ENCODE measurements at regions not wholly inside any gene's neighbourhood (a gene's known extent, or its start where the extent isn't known, plus 50 kb on each side); places are given as distances from the start of the nearest gene placed in this dataset.
"Not testable (repeated sequence)": the region's sequence is repeated elsewhere in the genome, so short reads cannot be mapped to it uniquely, and the experiment has no call there.

DNA sequence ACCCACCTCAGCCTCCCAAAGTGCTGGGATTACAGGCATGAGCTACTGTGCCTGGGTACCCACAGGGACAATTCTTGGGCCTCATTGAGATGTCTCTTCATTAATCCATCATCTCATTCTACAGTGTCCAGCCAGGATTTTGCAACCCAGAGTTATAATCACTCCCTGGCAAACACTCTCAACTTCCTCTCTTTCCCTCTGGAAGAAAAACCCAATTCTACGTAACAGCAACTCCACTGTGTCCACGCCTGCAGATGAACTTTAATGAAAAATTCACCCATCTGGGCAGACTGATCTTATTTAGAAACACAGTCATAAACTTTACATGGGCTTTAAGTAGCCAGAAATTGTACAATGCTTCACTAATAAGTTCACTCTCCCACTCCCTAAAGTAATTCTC, 90.1 kb upstream of the ABCC4 start:
- no peak for DNase-seq (ENCODE audit: low read depth)

DNA sequence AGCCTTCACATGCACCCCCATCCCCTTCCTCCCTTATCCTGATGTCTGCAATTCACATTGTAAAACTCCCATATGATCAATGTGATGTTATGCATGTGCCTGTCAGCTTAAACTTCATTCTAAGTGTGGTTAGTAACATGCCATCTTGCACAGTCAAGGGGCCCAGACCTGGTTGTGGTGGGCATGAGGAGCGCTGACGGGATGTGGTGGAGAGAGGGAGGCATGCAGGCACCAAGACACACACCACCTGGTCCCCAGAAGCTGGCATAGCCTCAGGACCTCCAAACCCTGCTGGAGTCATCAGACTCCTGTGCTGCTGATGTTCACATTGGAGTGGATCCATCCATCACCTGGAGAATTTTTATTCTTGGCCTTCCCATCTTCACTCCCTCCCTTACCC, 90.5 kb upstream of the ABCC4 start:
- no peak for DNase-seq (ENCODE audit: low read depth)

DNA sequence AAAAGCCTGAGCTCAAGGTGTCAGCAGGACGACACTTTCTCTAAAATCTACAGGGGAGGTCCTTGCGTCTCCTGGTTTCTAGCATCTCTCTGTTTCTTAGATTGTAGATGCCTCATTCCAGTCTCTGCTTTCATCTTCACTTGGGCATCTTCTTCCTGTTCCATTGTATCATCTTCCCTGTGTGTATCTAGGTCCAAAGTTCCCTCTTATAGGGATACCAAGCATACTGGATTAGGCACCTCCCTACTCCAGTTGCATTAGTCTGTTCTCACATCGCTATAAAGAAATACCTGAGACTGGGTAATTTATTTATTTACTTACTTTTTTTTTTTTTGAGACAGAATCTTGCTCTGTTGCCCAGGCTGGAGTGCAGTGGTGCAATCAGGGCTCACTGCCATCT, 91.3 kb upstream of the ABCC4 start:
- no peak for DNase-seq (ENCODE audit: low read depth)

DNA sequence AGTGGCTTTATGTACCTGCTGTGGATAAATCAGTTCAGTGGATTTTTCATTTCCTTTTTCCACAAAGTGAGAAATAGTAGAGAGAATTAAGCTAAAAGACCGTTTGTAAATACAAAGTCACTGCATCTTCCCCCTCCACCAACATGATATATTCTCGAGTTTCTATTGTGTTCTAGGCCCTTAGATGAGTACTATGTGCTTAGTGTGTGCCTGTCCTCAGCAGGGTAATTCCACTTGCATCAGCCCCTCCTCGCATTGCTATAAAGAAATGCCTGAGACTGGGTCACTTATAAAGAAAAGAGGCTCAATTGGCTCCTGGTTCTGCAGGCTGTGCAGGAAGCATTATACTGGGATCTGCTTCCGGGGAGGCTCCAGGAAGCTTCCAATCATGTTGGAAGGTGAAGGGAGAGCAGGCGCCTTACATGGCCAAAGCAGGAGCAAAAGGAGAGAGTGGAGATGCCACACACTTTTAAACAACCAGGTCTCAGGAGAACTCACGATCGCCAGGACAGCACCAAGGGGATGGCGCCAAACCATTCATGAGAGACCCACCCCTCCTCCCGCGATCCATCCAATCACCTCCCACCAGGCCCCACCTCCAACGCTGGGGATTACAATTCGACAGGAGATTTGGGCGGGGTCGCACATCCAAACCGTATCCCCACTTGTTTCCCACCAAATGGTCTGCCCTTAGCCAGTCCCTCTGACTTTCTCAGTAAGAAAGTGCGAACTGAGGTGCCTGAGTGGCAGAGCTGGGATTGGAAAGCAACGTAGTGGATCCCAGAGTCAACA, 102.3 kb upstream of the ABCC4 start:
- DNase-seq (ENCODE audit: low read depth), result no peak

DNA sequence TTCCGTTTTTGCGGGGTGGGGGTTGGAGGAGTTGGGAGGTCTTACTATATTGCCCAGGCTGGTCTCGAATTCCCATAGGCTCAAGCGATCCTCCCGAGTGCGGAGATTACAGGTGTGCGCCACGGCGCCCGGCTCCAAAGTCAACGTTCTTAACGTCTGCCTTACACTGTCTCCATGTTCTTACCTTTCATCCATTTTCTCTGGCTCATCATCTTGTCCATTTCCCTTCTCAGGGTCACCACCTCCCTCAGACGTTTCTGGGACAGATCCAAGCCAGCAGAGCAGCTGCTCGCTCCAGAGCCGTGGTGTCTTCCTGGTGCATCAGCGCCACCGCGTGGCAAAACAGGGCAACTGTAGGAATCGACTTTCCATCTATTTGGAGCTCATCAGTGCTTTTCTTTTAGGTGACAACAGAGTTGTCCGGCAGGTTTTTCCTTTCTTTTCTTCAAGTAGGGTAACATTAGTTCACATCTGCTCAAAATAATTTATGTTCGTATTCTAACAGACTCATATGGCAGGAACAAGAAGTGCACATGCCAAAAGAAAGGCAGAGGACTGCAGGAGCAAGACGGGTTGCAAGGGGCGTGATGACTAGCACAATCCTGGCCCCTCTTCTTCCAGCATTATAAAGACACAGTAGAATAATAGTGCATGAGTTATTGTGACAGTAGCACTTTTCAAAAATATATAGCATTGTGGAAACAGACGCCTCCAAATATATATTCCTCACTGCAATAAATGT, 103.1 kb upstream of the ABCC4 start:
- DNase-seq (ENCODE audit: low read depth), result peak; percentile 58

DNA sequence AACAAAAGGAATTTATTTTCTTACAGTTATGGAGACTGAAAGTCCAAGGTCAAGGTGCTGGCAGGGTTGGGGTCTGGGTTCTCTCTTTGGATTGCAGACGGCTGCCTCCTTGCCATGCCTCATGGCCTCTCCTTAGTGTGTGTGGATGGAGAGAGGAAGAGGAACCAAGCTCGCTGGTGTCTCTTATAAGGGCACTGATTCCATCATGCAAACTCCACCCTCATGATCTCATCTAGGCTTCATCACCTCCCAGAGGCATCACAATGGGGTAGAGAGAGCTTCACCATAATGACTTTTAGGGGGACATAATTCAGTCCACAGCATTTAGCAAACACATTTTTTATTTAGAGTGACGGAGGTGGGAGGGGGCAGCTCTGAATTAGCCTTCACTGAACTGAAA, 104.9 kb upstream of the ABCC4 start:
- no peak for DNase-seq (ENCODE audit: low read depth)

DNA sequence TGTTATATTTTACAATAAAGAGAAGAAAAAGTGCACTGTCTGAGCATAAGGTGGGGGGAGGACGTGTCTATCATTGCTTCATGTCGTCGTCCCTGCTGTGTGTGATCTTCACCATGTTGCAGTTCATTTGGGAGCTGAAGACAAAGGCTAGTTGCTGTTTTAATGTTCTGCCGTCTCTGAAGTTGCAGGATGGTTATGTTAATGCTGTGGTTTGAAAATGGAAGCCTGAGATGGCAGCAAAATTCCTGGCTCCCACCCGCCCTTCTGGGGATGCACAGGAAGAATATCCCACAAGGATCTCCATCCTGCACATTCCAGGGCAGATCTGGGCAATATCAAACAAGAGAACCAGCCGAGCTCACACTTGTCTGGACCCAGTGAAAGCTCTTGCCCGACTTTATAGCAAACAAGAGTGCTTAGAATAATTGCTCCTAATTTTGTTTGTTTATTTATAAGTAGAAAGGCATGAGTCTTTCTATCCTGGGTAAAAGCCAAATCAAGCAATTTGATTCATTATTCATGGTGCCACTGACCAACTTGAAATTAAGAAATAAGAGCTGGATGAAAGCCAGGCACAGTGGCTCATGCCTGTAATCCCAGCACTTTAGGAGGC, 110.3 kb upstream of the ABCC4 start:
- no peak for DNase-seq (ENCODE audit: low read depth)

DNA sequence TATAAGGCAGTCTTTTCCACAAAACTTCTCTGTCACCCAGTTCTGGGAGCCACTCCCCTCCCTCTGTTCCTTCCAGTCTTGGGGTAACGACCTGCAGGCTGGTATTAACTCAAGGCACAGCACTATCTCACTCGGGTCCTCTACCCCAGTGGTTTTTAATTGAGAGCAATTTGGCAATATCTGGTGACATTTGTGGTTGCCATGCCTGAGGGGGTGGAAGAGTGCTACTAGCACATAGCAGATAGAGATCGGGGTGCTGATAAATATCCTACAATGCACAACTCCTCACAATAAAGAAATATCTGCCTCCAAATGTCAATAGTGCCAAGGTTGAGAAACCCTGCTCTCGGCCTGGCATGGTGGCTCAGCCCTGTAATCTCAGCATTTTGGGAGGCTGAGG, 117.7 kb upstream of the ABCC4 start:
- no peak for DNase-seq (ENCODE audit: low read depth)

DNA sequence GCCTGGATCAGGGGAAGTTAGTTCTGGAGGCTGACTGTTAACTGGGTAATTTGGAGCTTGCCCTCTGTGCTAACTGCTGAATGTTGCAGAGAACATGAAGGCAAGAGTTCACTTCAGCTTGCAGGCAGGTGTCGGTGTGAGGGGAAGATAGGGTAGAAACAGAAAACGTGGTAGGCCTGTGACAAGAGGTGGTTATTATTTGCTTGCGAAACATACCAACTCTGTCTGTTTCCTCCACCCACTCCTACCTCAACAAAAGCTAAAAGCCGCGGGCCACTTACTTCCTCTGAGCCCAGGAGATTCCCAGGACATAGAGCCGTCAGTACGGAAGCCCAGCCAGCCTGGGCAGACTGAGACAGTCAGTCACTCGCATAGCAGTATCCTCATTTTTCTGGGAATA, 119.2 kb upstream of the ABCC4 start:
- no peak for DNase-seq (ENCODE audit: low read depth)

DNA sequence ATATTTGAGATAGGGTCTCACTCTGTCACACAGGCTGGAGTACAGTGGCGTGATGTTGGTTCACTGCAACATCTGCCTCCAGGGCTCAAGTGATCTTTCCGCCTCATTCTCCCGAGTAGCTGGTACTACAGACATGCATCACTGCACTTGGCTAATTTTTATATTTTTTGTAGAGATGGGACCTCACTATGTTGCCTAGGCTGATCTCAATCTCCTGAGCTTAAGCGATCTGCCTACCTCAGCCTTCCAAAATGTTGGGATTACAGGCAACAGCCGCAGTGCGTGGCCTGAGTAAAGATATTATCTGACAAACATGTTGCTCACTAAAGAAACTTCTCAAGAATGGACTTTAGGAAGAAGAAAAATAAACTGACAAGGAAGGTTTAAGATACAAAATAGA, 125.4 kb upstream of the ABCC4 start:
- DNase-seq (ENCODE audit: low read depth), result no peak

DNA sequence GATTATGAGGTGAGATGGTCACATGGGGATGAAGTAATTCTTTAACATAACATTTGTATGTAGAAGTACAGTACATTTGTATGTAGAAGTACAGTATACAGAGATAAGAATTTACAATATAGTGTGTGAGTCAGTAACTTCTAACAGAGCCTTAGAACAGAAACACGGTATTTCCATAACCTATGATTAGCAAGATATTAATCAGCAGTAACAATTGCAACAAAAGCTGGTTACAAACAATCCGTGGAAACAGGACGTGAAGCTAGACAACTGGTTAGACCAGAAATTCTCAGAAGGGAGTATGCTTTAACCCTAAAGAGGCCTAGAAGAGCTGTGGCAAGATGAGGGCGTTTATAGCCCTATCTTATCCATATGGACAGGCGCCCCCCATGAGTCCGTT, 122.0 kb upstream of the CLDN10 start:
- not testable (repeated sequence) for DNase-seq (ENCODE audit: low read depth)

DNA sequence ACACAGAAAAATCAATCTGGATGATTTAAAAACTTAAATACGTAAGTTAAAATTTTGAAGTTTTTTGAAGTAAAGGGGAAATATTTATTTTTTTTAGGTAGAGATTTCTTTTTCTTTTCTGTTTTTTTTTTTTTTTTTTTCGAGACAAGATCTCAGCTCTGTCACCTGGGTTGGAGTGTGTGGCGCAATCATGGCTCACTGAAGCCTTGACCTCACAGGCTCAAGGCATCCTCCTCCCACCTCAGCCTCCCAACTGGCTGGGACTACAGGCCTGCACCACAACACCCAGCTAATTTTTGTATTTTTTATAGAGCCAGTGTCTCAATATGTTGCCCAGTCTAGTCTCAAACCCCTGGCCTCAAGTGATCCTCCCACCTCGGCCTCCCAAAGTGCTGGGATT, 120.4 kb upstream of the CLDN10 start:
- DNase-seq (ENCODE audit: low read depth), result no peak

DNA sequence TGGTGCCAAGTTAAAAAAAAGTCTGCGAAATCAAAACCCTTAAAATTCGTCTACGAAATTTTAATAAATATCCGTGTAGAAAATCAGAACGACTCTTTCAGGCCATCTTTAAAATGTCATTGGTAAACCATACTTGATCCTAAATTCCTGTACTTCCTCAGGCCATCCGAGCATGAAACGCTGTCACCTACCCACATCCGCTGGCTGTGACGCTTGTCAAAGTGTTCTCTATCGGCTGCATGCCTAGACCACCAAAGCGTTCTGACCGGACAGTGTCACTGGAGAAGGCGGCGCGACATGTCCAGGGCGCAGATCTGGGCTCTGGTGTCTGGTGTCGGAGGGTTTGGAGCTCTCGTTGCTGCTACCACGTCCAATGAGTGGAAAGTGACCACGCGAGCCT, 119.0 kb upstream of the CLDN10 start:
- DNase-seq (ENCODE audit: low read depth), result no peak

DNA sequence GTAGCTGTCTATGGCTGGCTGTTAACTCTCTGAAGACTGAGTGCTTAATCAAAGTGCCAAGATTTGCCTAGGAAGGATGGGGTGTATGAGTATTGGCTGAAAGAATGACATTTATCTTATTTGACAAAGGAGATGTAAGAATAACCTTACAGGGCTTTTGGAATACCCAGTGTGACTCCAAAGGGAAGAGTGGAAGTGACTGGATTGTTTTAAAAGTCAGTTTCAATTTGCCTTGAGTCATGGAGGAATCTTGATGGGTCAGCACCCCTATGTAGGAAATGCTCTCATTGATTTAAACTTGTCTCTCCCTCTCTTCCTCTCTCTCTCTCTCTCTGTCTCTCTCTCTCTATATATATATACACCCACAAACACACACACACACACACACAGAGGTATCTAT, 118.4 kb upstream of the CLDN10 start:
- DNase-seq (ENCODE audit: low read depth), result no peak

DNA sequence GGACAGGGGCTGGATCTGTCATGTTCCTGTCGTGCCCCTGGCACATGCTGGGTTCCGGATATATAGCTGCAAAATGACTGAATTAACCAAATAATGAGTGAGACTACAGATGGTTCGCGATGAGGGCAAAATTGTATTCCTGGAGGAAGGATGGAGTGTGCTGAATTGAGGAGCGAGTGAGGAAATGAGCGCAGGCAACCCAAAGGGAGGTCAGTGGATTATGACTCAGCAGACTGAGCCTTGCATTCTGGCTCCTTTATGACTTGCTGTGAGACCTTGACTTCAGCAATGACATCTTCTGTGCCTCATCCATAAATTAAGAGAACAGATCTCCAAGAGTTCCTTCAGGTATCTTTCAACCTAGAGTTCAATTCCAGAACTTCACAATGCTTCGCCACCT, 115.0 kb upstream of the CLDN10 start:
- DNase-seq (ENCODE audit: low read depth), result no peak

DNA sequence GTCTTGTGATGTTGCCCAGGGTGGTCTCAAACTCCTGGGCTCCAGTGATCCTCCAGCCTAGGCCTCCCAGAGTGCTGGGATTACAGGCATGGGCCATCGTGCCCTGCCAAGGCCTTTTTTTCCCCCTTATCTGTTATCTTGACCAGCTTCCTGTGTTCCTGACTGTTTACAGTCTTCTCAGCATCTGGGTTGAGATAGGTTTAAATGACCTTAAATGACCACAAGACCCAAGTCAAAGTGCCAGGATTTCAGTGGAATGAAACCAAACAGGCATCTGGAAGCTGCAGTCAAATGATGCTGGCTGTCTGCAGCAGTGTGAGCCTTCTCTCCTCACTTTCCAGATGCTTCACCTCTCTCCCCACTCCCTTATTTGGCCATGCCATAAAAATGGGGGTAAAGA, 114.2 kb upstream of the CLDN10 start:
- DNase-seq (ENCODE audit: low read depth), result no peak

DNA sequence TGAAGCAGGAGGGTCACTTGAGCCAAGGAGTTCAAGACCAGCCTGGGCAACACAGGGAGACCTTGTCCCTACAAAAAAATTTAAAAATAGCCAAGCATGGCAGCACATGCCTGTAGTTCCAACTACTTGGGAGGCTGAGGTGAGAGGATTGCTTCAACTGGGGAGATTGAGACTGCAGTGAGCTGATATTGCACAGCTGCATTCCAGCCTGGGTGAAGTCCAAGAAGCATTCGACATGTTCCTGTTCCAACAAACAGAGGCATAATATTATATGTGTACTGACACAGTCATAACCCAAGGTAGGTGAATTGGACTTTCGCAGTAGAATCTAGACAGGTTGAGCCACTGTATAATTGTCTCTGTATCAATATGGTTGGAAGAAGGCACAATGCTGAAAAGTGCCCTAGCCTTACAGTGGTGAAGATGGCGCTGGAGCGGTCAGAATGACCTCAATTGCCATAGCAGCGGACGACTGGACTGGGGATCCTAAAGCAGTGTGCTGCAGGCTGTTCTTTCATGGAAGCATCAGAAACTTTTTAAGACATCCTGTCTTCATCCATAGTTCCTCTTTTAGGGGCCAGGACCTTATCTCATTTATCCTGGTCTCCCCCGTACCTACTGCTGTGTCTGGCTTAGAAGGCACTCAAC, 112.0 kb upstream of the CLDN10 start:
- no peak for DNase-seq (ENCODE audit: low read depth)

DNA sequence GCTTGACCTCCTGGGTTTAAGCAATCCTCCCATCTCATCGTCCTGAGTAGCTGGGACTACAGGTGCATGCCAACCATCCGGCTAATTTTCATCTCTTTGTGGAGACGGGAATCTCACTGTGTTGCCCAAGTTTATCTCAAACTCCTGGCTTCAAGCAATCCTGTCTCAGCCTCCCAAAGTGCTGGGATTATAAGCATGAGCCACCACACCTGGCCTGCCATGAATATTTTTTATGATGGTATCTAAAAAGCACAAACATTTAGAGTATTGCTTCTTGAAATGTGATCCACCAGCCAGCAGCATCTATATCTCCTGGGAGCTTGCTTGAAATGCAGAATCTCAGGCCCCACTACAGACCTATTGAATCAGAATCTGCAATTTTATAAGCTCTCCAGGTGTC, 111.2 kb upstream of the CLDN10 start:
- DNase-seq (ENCODE audit: low read depth), result no peak

DNA sequence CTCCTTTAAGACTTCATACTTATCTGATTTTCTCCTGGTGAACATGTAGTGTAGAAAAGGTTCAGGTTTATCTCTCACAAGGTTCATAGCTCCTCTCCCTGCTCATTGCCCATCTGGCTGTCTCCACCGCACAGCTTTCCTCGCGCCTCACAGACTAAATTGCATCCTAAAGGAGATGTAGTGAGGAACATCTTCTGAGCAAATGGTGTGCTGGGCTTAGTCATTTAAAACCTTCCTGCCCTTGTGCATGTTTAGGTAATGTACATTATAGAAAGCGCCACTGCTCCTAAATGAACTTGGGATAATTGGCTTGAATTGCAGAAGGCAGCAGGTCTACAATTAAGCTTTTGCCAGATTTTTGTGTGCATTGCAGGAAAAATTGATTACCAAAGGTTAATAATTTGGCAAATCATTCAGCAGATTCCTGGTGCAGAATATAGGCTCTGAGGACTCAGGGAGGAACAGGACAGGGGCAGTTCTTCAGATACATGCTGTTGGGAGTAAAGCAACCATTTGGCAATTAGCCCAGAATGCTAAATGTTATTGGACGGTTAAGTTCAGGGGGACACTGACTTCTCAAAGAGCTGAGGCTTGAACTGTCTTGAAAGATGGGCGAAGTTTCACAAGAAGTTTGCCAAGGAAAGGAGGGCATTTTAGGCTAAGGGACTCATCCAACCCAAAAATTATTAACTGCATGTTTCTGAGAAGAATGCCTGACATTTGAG, 108.4 kb upstream of the CLDN10 start:
- no peak for DNase-seq (ENCODE audit: low read depth)

DNA sequence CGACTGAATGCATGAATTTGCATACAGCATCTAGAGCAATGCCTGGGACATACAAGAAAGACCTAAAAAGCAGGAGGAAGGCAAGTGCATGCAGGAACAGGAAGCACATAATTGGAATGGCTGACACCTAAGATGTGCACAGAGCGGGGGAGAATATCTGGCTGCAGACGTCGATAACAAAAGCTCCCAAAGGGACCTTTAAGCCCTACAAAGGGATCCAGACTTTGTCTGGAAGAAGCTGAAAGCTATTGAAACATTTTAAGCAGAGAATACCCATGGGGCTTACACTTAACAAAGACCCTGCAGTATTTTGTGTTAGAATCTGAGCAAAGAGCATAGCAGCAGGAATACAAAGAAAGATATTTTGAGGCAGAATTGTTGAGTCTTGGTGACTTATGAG, 107.4 kb upstream of the CLDN10 start:
- no peak for DNase-seq (ENCODE audit: low read depth)

DNA sequence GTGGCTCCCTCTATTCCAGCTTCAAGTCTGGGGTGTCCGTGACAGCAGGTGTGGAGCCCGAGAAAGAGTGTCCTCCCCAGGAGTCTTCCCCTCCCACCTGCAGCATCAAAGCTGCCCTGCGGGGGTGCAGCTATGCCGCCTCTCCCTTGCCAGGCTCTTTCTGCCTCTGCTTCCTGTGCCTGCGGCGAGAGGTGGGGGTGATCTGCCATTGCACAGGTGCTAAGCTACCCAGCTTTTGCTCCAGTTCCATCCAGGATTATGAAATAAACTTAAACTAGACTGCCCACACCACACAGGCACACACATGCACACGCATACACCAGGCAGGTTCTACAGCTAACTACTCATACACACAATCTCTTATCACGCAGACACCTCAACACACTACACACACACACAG, 104.7 kb upstream of the CLDN10 start:
- no peak for DNase-seq (ENCODE audit: low read depth)

DNA sequence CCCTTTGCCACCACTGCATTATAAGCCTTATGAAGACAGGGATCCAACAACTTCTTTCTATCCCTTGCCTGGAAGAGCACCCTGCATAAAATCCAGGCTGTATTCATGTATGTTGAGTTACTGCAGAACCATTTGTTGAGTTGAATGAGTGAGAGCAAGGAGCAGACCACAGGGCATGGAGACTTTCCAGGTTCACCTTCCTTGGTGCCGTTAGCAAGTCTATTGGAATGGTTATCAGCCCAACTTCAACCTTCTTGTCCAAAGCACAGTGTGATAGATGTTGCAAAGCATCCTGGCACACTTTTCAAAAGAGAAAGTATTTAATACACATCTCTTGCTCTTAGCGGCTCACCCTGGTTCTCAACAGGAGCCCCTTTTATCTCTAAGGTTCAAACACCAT, 100.9 kb upstream of the CLDN10 start:
- no peak for DNase-seq (ENCODE audit: low read depth)
